Hepatocyte (in vitro differentiated cells): ENCODE measurements at regions not wholly inside any gene's neighbourhood (a gene's known extent, or its start where the extent isn't known, plus 50 kb on each side); places are given as distances from the start of the nearest gene placed in this dataset.

Source experiments
- DNase-seq: peaks from one replicate; pipeline ENCODE4 v3.0.0-alpha.2; 2016; ENCODE audit warnings: low spot score
- H2AFZ ChIP-seq: fragments of 200-600 bp; sonication (generic); 2 replicates; pipeline ENCODE4 v1.6.0; 2016; ENCODE audit warnings: antibody characterized with exemption, mild to moderate bottlenecking
- H3K27ac ChIP-seq: fragments of 200-600 bp; sonication (generic); 2 replicates; pipeline ENCODE4 v1.5.1; 2016; ENCODE audit warnings: mild to moderate bottlenecking
- H3K27me3 ChIP-seq: fragments of 200-600 bp; sonication (generic); 2 replicates; pipeline ENCODE4 v1.6.1; 2016
- H3K36me3 ChIP-seq: fragments of 200-600 bp; sonication (generic); replicated peaks from 2 replicates; pipeline ENCODE4 v1.5.1; 2016; ENCODE audit warnings: low read depth; ENCODE audit not compliant: insufficient read depth
- H3K4me1 ChIP-seq: fragments of 200-600 bp; sonication (generic); 2 replicates; pipeline ENCODE4 v1.5.1; 2016; ENCODE audit warnings: mild to moderate bottlenecking, moderate library complexity; ENCODE audit not compliant: insufficient read depth
- H3K4me2 ChIP-seq: fragments of 200-600 bp; sonication (generic); 2 replicates; pipeline ENCODE4 v1.6.0; 2016
- H3K4me3 ChIP-seq: fragments of 200-600 bp; sonication (generic); 2 replicates; pipeline ENCODE4 v1.5.1; 2016; ENCODE audit warnings: mild to moderate bottlenecking
- H3K79me2 ChIP-seq: fragments of 200-600 bp; sonication (generic); 2 replicates; pipeline ENCODE4 v1.6.0; 2017; ENCODE audit warnings: mild to moderate bottlenecking
- H3K9me2 ChIP-seq: fragments of 200-600 bp; sonication (generic); replicated peaks from 2 replicates; pipeline ENCODE4 v1.6.0; 2017; ENCODE audit warnings: mild to moderate bottlenecking; ENCODE audit not compliant: insufficient read depth
- H3K9me3 ChIP-seq: fragments of 200-600 bp; sonication (generic); 2 replicates; pipeline ENCODE4 v1.5.1; 2016; ENCODE audit warnings: low read depth, mild to moderate bottlenecking
- H4K20me1 ChIP-seq: fragments of 200-600 bp; sonication (generic); 2 replicates; pipeline ENCODE4 v1.6.0; 2016; ENCODE audit warnings: mild to moderate bottlenecking; ENCODE audit not compliant: insufficient read depth, poor library complexity, severe bottlenecking
- CTCF ChIP-seq: fragments of 200-600 bp; sonication (generic); IDR thresholded peaks from 2 replicates; pipeline ENCODE4 v1.5.1; 2016; ENCODE audit warnings: antibody characterized with exemption, mild to moderate bottlenecking; ENCODE audit not compliant: poor library complexity
- EZH2 ChIP-seq: fragments of 200-600 bp; sonication (generic); IDR thresholded peaks from 2 replicates; pipeline ENCODE4 v1.6.1; 2016; ENCODE audit warnings: antibody characterized with exemption, mild to moderate bottlenecking, borderline replicate concordance
- EZH2phosphoT487 ChIP-seq: fragments of 200-600 bp; sonication (generic); IDR thresholded peaks from one replicate; pipeline ENCODE4 v1.6.1; 2018; ENCODE audit warnings: antibody characterized with exemption, mild to moderate bottlenecking, low read depth, moderate library complexity; ENCODE audit not compliant: unreplicated experiment, severe bottlenecking
- WGBS: methylation state at CpG from one replicate; pipeline ENCODE4 v1.1.6; 2016; ENCODE audit warnings: low lambda C conversion rate; ENCODE audit errors: missing lambda C conversion rate; 5-methylcytosine and 5-hydroxymethylcytosine counted together

- H3K4me2 ChIP-seq: no peak overlapping the region
- H3K27ac ChIP-seq: no peak overlapping the region
- WGBS: 49% methylated on average over 3 of the region's 3 CpGs
- H3K36me3 ChIP-seq: no peaks in the 10 kb centered on the region
- no peak for DNase-seq
- no peaks in the 10 kb centered on the region for H4K20me1 ChIP-seq
- no peaks in the 10 kb centered on the region for H3K79me2 ChIP-seq
- no peaks in the 10 kb centered on the region for H3K27me3 ChIP-seq
- H3K4me3 ChIP-seq: no peak overlapping the region
- no peaks in the 10 kb centered on the region for H3K9me2 ChIP-seq
- H3K4me1 ChIP-seq: no peaks in the 10 kb centered on the region
- no peaks in the 10 kb centered on the region for H3K9me3 ChIP-seq
- TF ChIP-seq EZH2phosphoT487: no peak
- TF ChIP-seq EZH2: no peak
- no peak for TF ChIP-seq CTCF
- H2AFZ ChIP-seq: no peak overlapping the region
These were observed 816.9 kb downstream of the AACS start for GRCh38 chr12:125882141-125882540.

- Histone ChIP-seq H3K4me1 (no peaks in the 10 kb centered on the region), H2AFZ (no peak overlapping the region), H3K4me3 (no peak overlapping the region), H3K4me2 (no peak overlapping the region), H3K9me3 (no peaks in the 10 kb centered on the region), H3K36me3 (no peaks in the 10 kb centered on the region), H3K27ac (no peak overlapping the region), H3K79me2 (no peaks in the 10 kb centered on the region), H3K27me3 (no peaks in the 10 kb centered on the region), H4K20me1 (no peaks in the 10 kb centered on the region), H3K9me2 (no peaks in the 10 kb centered on the region)
- no peak for TF ChIP-seq EZH2phosphoT487
- no peak for TF ChIP-seq CTCF
- no peak for TF ChIP-seq EZH2
- DNase-seq: no peak
These were observed 823.7 kb downstream of the AACS start for GRCh38 chr12:125888921-125889320.

- Histone ChIP-seq H3K9me3 (no peaks in the 10 kb centered on the region), H3K4me3 (no peak overlapping the region), H3K4me2 (no peak overlapping the region), H3K4me1 (no peaks in the 10 kb centered on the region), H3K79me2 (no peaks in the 10 kb centered on the region), H3K9me2 (no peaks in the 10 kb centered on the region), H3K27ac (no peak overlapping the region), H3K27me3 (no peaks in the 10 kb centered on the region), H3K36me3 (no peaks in the 10 kb centered on the region), H4K20me1 (no peaks in the 10 kb centered on the region), H2AFZ (no peak overlapping the region)
- 84% methylated on average over 6 of the region's 6 CpGs for WGBS
- no peak for DNase-seq
- TF ChIP-seq EZH2 (no peak), CTCF (no peak), EZH2phosphoT487 (no peak)
These were observed 824.5 kb downstream of the AACS start for GRCh38 chr12:125889742-125890141.

GRCh38 chr12:125890366-125890905 is 825.2 kb downstream of the AACS start:
- Histone ChIP-seq H3K4me2 (no peak overlapping the region), H3K79me2 (no peaks in the 10 kb centered on the region), H3K27ac (no peak overlapping the region), H3K4me3 (no peak overlapping the region), H2AFZ (no peak overlapping the region), H3K27me3 (no peaks in the 10 kb centered on the region), H3K9me3 (no peaks in the 10 kb centered on the region), H4K20me1 (no peaks in the 10 kb centered on the region), H3K4me1 (no peaks in the 10 kb centered on the region), H3K36me3 (no peaks in the 10 kb centered on the region), H3K9me2 (no peaks in the 10 kb centered on the region)
- 57% methylated on average over 7 of the region's 7 CpGs for WGBS
- DNase-seq: no peak
- TF ChIP-seq CTCF (no peak), EZH2phosphoT487 (no peak), EZH2 (no peak)
